Upper lobe of left lung (tissue), 6 donors: ENCODE measurements at regions not wholly inside any gene's neighbourhood (a gene's known extent, or its start where the extent isn't known, plus 50 kb on each side); places are given as distances from the start of the nearest gene placed in this dataset.

ENCODE experiments used
- ATAC-seq, 2 donors: fragments of 200-7000 bp; cut with Tn5 transposase; one replicate each; pipeline ENCODE4 v1.9.1; 2022; ENCODE audit warnings: mild to moderate bottlenecking in 2 of 2, moderate library complexity in 2 of 2; ENCODE audit not compliant: low FRiP score in 2 of 2
- DNase-seq, 2 donors: peaks; one replicate each; pipeline ENCODE4 v3.0.0-alpha.2; 2019 to 2020
- H3K27ac ChIP-seq, 4 donors: fragments of 200-600 bp; sonication (generic); one replicate each; pipeline ENCODE4 v1.5.1; 2016 to 2019
- H3K27me3 ChIP-seq, 4 donors: fragments of 200-600 bp; sonication (generic); one replicate each; pipeline ENCODE4 v1.5.1; 2017 to 2019
- H3K36me3 ChIP-seq, 4 donors: fragments of 200-600 bp; sonication (generic); one replicate each; pipeline ENCODE4 v1.5.1; 2016 to 2019
- H3K4me1 ChIP-seq, 4 donors: fragments of 200-600 bp; sonication (generic); one replicate each; pipeline ENCODE4 v1.5.1; 2018 to 2019
- H3K4me3 ChIP-seq, 4 donors: fragments of 200-600 bp; sonication (generic); one replicate each; pipeline ENCODE4 v1.5.1; 2017 to 2019; ENCODE audit warnings: mild to moderate bottlenecking in 2 of 4, moderate library complexity in 1 of 4
- H3K9me3 ChIP-seq, 4 donors: fragments of 200-600 bp; sonication (generic); one replicate each; pipeline ENCODE4 v1.5.1; 2018 to 2019
- CTCF ChIP-seq, 6 experiments: fragments of 450-650 bp in 4 of 6; fragments of 200-600 bp in 2 of 6; sonication (generic) in 2 of 6; IDR thresholded peaks; one replicate each; pipeline ENCODE4 v1.5.1; 2016 to 2019; ENCODE audit warnings: antibody characterized with exemption in 6 of 6
- EP300 ChIP-seq, 4 donors: sonication (generic); formaldehyde crosslinking; IDR thresholded peaks; one replicate each; pipeline ENCODE4 v1.5.1; 2017; ENCODE audit warnings: antibody characterized with exemption in 4 of 4, control low read depth in 2 of 4
- POLR2A ChIP-seq, 4 donors: fragments of 450-650 bp; IDR thresholded peaks; one replicate each; pipeline ENCODE4 v1.5.1; 2016 to 2017; ENCODE audit warnings: antibody characterized with exemption in 4 of 4, mild to moderate bottlenecking in 2 of 4
- POLR2AphosphoS5 ChIP-seq, 2 donors: sonication (generic); formaldehyde crosslinking; IDR thresholded peaks; one replicate each; pipeline ENCODE4 v1.5.1; 2017; ENCODE audit warnings: antibody characterized with exemption in 2 of 2
- WGBS, 2 donors: methylation state at CpG; one replicate each; pipeline ENCODE4 v1.1.5; 2017 to 2018; 5-methylcytosine and 5-hydroxymethylcytosine counted together
- donor health status: DM: no; HTN: no; CAD: no; lungs with moderate emphysema.
- donor health status: DM: no; HTN: yes; CAD: no; lungs with severe emphysema.

GRCh38 chr16:65377195-65377594 is 255.3 kb upstream of the CDH11 start:
- ATAC-seq (no peak), DNase-seq (no peak)
- no peaks in the 10 kb centered on the region for H3K27me3 ChIP-seq
- TF ChIP-seq CTCF (IDR thresholded peaks at IDR 0.05) (no peak), POLR2A (IDR thresholded peaks at IDR 0.05) (no peak), EP300 (IDR thresholded peaks at IDR 0.05) (no peak), POLR2AphosphoS5 (IDR thresholded peaks at IDR 0.05) (no peak)
- H3K4me1 ChIP-seq, result peaks cover 0 to 13% (median 5%) of the 10 kb centered on the region in 4 donors
- no peaks in the 10 kb centered on the region for H3K36me3 ChIP-seq
- no peak overlapping the region for H3K4me3 ChIP-seq
- no peak overlapping the region for H3K27ac ChIP-seq
- H3K9me3 ChIP-seq, result no peaks in the 10 kb centered on the region

GRCh38 chr16:65376601-65377000 is 254.7 kb upstream of the CDH11 start:
- Histone ChIP-seq H3K9me3 (no peaks in the 10 kb centered on the region), H3K27ac (no peak overlapping the region), H3K27me3 (no peaks in the 10 kb centered on the region), H3K4me1 (peaks cover 0 to 14% (median 5%) of the 10 kb centered on the region in 4 donors), H3K36me3 (no peaks in the 10 kb centered on the region), H3K4me3 (no peak overlapping the region)
- 59 to 69% methylated on average over 3 of the region's 3 CpGs for WGBS, 2 donors
- DNase-seq (peak in 1 of 2 donors; percentile 23), ATAC-seq (no peak)
- no peak for TF ChIP-seq POLR2A (IDR thresholded peaks at IDR 0.05)
- peak in 1 of 4 donors; percentile 24 for TF ChIP-seq EP300 (IDR thresholded peaks at IDR 0.05)
- TF ChIP-seq POLR2AphosphoS5 (IDR thresholded peaks at IDR 0.05), result no peak

GRCh38 chr16:65375651-65376050 is 253.8 kb upstream of the CDH11 start:
- H3K36me3 ChIP-seq, result no peaks in the 10 kb centered on the region
- no peak for DNase-seq
- 47 to 54% methylated on average over 1 of the region's 1 CpG for WGBS, 2 donors
- no peak overlapping the region for H3K27ac ChIP-seq
- no peak for ATAC-seq
- no peak for TF ChIP-seq EP300 (IDR thresholded peaks at IDR 0.05)
- no peak for TF ChIP-seq CTCF (IDR thresholded peaks at IDR 0.05)
- TF ChIP-seq POLR2A (IDR thresholded peaks at IDR 0.05), result no peak
- no peak for TF ChIP-seq POLR2AphosphoS5 (IDR thresholded peaks at IDR 0.05)
- H3K27me3 ChIP-seq, result no peaks in the 10 kb centered on the region
- H3K4me1 ChIP-seq, result peaks cover 0 to 14% (median 5%) of the 10 kb centered on the region in 4 donors
- no peaks in the 10 kb centered on the region for H3K9me3 ChIP-seq
- H3K4me3 ChIP-seq, result no peak overlapping the region

- Histone ChIP-seq H3K27ac (peak overlapping the region in 1 of 4 donors; percentile 1), H3K4me3 (no peak overlapping the region), H3K36me3 (no peaks in the 10 kb centered on the region), H3K9me3 (no peaks in the 10 kb centered on the region), H3K4me1 (peaks cover 0 to 14% (median 5%) of the 10 kb centered on the region in 4 donors), H3K27me3 (no peaks in the 10 kb centered on the region)
- WGBS, 2 donors, result 19 to 20% methylated on average over 3 of the region's 3 CpGs
- DNase-seq, result no peak
- TF ChIP-seq POLR2A (IDR thresholded peaks at IDR 0.05) (no peak), EP300 (IDR thresholded peaks at IDR 0.05) (no peak), POLR2AphosphoS5 (IDR thresholded peaks at IDR 0.05) (no peak), CTCF (IDR thresholded peaks at IDR 0.05) (no peak)
- peak in 1 of 2 donors; percentile 21 for ATAC-seq
Measured at GRCh38 chr16:65373097-65373496, 251.2 kb upstream of the CDH11 start.

GRCh38 chr16:65372171-65372570 is 250.3 kb upstream of the CDH11 start:
- H3K9me3 ChIP-seq, result no peaks in the 10 kb centered on the region
- ATAC-seq, result no peak
- no peak for TF ChIP-seq POLR2AphosphoS5 (IDR thresholded peaks at IDR 0.05)
- TF ChIP-seq EP300 (IDR thresholded peaks at IDR 0.05), result no peak
- no peak for TF ChIP-seq CTCF (IDR thresholded peaks at IDR 0.05)
- TF ChIP-seq POLR2A (IDR thresholded peaks at IDR 0.05), result no peak
- H3K27ac ChIP-seq, result no peak overlapping the region
- no peaks in the 10 kb centered on the region for H3K27me3 ChIP-seq
- no peaks in the 10 kb centered on the region for H3K36me3 ChIP-seq
- H3K4me1 ChIP-seq, result peaks cover 0 to 14% (median 5%) of the 10 kb centered on the region in 4 donors
- H3K4me3 ChIP-seq, result no peak overlapping the region
- no peak for DNase-seq
